ENCODE measurements at regions not wholly inside any gene's neighbourhood (a gene's known extent, or its start where the extent isn't known, plus 50 kb on each side); places are given as distances from the start of the nearest gene placed in this dataset.
"Not testable (repeated sequence)": the region's sequence is repeated elsewhere in the genome, so short reads cannot be mapped to it uniquely, and the experiment has no call there.

- DNase-seq (ENCODE audit: low spot score): no peak
These were observed 80.0 kb downstream of the METRNL start for GRCh38 chr17:83159204-83160049.

GRCh38 chr17:83160443-83161297 is 81.3 kb downstream of the METRNL start:
- DNase-seq (ENCODE audit: low spot score): no peak

GRCh38 chr17:83161298-83162034 is 82.1 kb downstream of the METRNL start:
- no peak for DNase-seq (ENCODE audit: low spot score)

- no peak for DNase-seq (ENCODE audit: low spot score)
These were observed 82.8 kb downstream of the METRNL start for GRCh38 chr17:83162035-83162745.

GRCh38 chr17:83164490-83164889 is 85.1 kb downstream of the METRNL start:
- no peak for DNase-seq (ENCODE audit: low spot score)

GRCh38 chr17:83170571-83171260 is 91.3 kb downstream of the METRNL start:
- DNase-seq (ENCODE audit: low spot score): no peak

GRCh38 chr17:83171661-83172060 is 92.3 kb downstream of the METRNL start:
- no peak for DNase-seq (ENCODE audit: low spot score)

GRCh38 chr17:83172099-83172498 is 92.7 kb downstream of the METRNL start:
- DNase-seq (ENCODE audit: low spot score): not testable (repeated sequence)

- DNase-seq (ENCODE audit: low spot score): not testable (repeated sequence)
These were observed 93.2 kb downstream of the METRNL start for GRCh38 chr17:83172646-83173045.

- DNase-seq (ENCODE audit: low spot score): not testable (repeated sequence)
These were observed 93.9 kb downstream of the METRNL start for GRCh38 chr17:83173180-83173913.

- no peak for DNase-seq (ENCODE audit: low spot score)
These were observed 94.5 kb downstream of the METRNL start for GRCh38 chr17:83173914-83174361.

GRCh38 chr17:83174362-83175118 is 95.1 kb downstream of the METRNL start:
- DNase-seq (ENCODE audit: low spot score): no peak

- DNase-seq (ENCODE audit: low spot score): no peak
These were observed 95.9 kb downstream of the METRNL start for GRCh38 chr17:83175119-83175821.

- DNase-seq (ENCODE audit: low spot score): no peak
These were observed 96.6 kb downstream of the METRNL start for GRCh38 chr17:83175822-83176622.

- DNase-seq (ENCODE audit: low spot score): no peak
These were observed 97.5 kb downstream of the METRNL start for GRCh38 chr17:83176623-83177583.

GRCh38 chr17:83177611-83178532 is 98.5 kb downstream of the METRNL start:
- no peak for DNase-seq (ENCODE audit: low spot score)

All from hematopoietic multipotent progenitor cell treated with erythropoietin and hydrocortisone succinate and interleukin-3 and kit ligand, for 17 days (in vitro differentiated cells).